ENCODE measurements at regions not wholly inside any gene's neighbourhood (a gene's known extent, or its start where the extent isn't known, plus 50 kb on each side); places are given as distances from the start of the nearest gene placed in this dataset.

DNA sequence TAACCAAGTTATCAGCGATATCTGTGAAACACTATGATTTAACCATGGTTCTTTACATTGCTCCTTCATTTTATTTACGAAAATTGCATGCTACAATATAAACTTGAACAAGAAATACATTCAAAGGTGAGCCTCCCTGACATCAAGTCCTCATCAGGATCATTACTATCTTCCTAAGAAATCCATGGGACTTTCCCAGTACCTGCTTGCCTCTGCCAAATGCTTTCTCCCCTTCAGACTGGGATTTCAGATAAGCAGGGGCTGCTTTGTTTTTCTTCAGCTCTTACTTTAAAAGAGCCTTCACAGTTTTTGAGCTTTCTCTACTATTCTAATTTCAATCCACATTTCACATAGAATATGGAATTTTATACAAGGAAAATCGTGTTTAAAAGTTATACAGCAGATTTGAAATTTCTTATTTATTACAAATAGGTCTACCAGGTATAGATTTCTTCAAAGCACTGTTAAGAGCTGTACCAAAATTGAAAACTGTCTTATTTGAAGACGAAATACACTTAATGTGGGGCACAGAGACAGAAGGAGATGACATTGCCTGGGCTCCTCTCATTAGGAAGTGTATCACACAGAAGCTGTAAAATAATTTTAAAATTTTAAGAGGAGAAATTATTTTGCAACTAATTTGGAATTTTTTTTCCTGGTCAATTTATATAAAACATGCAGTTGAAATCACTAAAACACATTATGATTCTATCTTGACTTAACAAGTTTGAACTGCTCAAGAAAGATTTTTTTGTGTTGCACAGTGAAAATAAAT lies 615.0 kb upstream of the AGTR1 start:
- H3K4me3 ChIP-seq (replicated peaks in 1 of 2; ENCODE audit: low read depth in 2 of 2, low read length in 2 of 2) = no peak overlapping the region
- TF ChIP-seq CTCF (IDR thresholded peaks at IDR 0.05; ENCODE audit: low read depth, low read length) = no peak
- no peak for DNase-seq (ENCODE audit: low read depth in 2 of 2)

DNA sequence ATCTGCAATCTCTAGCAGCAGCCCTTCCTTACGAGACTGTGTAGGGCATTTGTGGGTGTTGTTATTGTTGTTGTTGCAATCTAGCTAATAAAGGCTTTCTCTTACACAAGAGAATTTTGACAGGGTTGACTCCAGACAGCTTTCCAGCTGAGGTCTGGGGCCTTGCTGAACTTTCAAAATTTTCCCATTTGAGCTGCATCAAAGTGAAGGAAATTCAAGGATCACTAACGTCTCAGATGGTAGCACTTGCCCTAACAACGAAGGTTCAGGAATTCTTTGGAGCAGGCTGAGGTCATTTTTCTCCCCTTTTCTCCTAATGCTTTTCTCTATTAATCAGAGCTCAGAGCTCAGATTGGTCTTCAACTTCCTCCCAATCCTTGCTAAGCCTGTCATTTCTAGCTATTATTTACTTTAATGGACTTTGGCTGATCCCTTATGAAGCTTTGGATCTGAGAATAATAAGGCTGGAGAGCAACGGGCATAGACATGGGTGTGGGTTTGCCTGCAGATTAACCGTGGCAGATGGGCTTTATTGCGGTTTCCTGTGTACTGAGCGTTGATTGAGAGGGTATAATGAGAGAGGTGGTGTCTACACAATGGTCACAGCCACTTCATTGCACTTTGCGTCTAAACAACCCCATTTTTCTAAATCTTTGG lies 614.0 kb upstream of the AGTR1 start:
- H3K4me3 ChIP-seq (replicated peaks in 1 of 2; ENCODE audit: low read depth in 2 of 2, low read length in 2 of 2) = no peak overlapping the region
- no peak for TF ChIP-seq CTCF (IDR thresholded peaks at IDR 0.05; ENCODE audit: low read depth, low read length)
- DNase-seq (ENCODE audit: low read depth in 2 of 2) = no peak

DNA sequence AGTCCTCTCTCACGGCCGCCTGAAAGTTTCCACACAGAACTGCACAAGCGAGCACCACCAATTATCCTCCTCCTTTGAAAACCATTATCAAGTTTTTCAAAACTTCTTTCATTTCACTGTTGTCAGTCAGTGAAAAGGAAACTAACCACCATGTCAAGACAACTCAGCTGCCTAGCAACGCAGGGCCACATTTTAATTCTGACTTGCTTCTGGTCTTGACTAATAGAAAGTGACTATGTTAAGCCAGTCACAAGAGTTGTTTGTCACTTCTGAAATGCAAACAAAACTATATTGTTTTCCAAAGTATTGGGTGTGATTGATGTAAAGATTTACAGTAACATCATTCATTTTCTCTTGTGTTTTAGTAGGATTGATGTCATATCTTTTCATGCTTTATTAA lies 612.8 kb upstream of the AGTR1 start:
- no peak for DNase-seq (ENCODE audit: low read depth in 2 of 2)
- no peak overlapping the region for H3K4me3 ChIP-seq (replicated peaks in 1 of 2; ENCODE audit: low read depth in 2 of 2, low read length in 2 of 2)
- no peak for TF ChIP-seq CTCF (IDR thresholded peaks at IDR 0.05; ENCODE audit: low read depth, low read length)

GRCh38 chr3:148087601-148088371 lies 609.9 kb upstream of the AGTR1 start:
- DNase-seq (ENCODE audit: low read depth in 2 of 2) = no peak
- TF ChIP-seq CTCF (IDR thresholded peaks at IDR 0.05; ENCODE audit: low read depth, low read length) = no peak
- H3K4me3 ChIP-seq (replicated peaks in 1 of 2; ENCODE audit: low read depth in 2 of 2, low read length in 2 of 2) = no peak overlapping the region

- no peak for DNase-seq (ENCODE audit: low read depth in 2 of 2)
- TF ChIP-seq CTCF (IDR thresholded peaks at IDR 0.05; ENCODE audit: low read depth, low read length) = no peak
- H3K4me3 ChIP-seq (replicated peaks in 1 of 2; ENCODE audit: low read depth in 2 of 2, low read length in 2 of 2) = no peak overlapping the region
Measured at GRCh38 chr3:148089171-148089570, 608.5 kb upstream of the AGTR1 start.

DNA sequence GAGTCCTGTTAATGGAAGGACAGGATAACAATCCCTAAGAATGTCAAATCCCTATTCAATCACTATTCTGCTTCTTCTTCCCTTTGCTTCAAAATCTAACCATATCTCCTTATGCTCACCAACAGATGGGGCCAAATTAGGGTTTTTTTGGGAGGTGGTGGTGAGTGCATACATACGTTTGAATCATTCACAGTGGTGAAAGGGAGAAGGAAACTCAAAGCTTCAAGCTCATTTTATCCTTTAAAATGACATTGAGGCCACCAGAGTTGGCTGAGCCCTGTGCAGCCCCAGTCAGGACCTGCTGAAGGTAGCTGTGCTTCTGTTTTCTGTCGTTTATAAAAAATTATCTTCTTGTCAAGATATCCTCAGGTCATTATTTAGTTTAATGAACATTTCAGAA lies 607.5 kb upstream of the AGTR1 start:
- no peak overlapping the region for H3K4me3 ChIP-seq (replicated peaks in 1 of 2; ENCODE audit: low read depth in 2 of 2, low read length in 2 of 2)
- TF ChIP-seq CTCF (IDR thresholded peaks at IDR 0.05; ENCODE audit: low read depth, low read length) = no peak
- no peak for DNase-seq (ENCODE audit: low read depth in 2 of 2)
